Endometrium (tissue), 2 donors: ENCODE measurements at regions not wholly inside any gene's neighbourhood (a gene's known extent, or its start where the extent isn't known, plus 50 kb on each side); places are given as distances from the start of the nearest gene placed in this dataset.
"Not testable (repeated sequence)": the region's sequence is repeated elsewhere in the genome, so short reads cannot be mapped to it uniquely, and the experiment has no call there.

Source experiments
- FAIRE-seq: peaks from 2 replicates; lab custom pipeline; 2012; peaks lifted over from hg19 to GRCh38; lab: Jason Lieb, UNC
- donor health status: control.
- donor health status: control.

DNA sequence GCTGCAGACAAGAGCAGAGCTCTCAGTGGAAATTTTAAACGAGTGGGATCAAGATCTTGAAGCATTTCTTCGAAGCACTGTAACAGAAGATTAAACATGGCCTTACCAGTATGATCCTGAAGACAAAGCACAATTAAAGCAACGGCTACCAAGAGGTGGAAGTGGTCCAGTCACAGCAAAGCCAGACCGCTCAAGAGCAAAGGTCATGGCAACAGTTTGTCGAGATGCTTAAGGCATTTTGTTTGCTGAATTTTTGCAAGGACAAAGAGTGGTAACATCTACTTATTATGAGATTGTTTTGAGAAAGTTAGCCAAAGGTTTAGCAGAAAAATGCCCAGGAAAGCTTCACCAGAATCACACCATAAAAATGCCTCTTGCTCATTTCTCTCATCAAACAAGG lies 153.4 kb upstream of the CARMIL1 start:
- FAIRE-seq = no peak

DNA sequence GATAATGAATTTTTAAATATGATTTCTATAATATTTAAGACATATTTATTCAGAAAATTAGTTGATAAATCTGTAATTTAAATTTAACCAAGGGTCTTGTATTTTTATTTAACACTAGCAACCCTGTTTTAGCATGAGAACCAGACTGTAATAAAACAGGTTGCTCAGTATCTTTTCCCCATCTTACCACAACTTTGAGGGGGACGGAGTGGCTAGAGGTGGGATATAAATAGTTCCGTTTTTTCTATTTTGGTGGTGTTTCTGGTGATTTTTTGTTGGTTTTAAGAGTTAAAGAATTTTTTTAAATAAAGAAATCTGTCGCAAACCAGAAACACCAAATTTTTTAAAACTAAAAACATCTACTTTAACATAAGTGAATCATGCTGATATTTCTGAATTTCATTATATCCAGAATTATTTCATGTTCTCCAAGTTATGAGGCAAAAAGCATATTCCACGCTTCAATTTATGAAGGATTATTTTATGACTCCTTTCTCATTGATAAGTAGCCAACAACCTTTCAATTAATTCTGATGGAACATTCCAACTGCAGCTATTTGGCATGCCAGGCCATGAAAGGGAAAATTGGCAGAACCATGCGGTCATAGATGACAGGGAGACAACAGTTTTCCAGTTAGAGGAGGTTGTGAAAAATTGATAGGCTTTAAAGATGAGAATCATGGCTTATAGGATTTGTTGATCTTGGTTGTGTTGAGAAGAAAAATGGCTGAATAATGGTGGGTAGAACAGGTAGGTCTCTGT lies 151.9 kb upstream of the CARMIL1 start:
- no peak for FAIRE-seq

DNA sequence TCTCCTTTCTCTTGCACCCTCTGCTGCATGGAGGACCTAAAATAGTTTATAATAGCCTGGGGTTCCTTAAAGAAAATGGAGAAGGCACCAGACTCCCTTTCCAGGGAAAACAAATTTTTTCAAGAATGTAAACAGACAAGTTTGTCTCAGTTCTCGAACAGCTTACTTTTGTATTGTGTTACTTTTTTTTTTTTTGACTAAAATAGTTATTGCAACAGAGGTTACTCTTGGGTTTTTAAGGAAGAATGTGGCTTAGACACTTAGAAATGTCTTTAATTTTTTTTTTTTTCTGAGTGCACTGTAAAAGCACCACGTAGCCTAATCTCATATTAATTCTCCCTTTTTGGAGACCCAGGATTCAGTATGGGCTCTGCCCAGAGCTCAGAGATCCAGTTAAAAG lies 148.7 kb upstream of the CARMIL1 start:
- peak; percentile 91 for FAIRE-seq

DNA sequence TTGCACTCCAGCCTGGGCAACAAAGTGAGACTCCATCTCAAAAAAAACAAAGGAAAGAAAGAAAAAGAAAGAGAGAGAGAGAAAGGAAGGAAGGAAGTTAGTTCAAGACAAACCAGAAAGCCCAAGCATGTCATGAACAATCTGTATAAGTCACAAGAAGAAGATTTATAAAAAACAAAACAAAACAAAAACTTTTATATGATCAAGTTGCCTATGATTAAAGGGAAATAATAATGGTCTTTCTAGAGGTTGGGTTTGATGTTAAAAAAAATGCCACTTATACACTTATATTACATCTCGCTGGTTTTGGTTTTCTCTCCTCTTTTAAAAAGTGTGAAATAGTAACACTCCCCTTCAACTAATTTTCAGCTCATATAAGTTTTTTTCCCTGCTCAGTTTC lies 146.2 kb upstream of the CARMIL1 start:
- no peak for FAIRE-seq

DNA sequence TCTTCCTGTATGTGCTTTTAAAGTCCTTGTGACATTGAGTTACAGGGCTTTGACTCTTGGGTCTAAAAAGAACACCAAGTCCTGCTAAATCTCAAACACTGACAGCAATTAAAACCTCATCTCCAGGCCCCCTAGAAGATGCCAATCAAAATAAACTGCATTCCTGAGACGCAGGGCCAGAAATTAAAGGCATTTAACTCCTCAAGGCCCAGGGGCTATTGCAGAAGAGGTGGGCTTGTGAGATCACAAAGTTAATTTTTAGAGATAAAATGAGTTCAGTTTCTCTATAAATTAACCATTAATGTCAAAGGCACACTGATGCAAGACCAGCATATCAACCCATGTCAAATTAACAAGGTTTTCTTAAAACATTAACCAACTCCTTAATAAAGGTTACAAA lies 145.6 kb upstream of the CARMIL1 start:
- no peak for FAIRE-seq

DNA sequence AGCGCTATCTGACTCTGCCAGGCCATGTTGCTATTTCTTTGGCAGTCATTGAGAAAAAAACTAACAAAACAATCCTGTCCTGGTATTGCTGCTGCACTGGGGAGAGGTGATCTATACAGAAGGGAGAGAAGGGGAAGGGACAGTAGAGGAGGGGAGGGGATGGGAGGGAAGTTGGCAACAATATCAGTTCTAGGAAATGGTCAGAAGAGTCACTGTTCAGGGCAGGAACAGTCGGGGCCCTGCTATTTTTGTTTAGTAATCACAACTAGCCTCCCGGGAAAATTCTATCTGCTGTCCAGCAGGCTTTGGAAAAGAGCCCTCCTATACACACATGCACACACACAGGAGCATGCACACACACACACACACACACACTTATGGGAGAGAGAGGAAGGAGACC lies 142.3 kb upstream of the CARMIL1 start:
- FAIRE-seq = no peak

DNA sequence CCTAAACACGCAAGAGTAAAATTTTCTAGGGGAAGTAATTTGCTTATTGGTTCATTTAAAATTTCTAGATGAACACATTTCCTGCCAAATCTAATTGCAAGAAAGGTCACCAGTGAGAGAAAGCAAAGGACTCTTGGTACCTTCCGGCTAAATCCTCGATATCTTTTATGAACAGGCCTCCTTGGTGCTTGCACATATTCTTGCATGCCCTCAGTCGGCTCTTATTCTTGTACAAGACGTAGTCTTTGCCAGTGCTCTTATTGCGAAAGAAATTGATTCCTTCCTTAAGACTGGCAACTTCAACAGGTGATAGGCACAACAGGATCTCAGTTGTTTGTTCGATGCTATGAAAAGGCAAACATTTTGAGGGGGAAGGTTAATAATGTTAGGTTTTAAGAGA lies 141.7 kb upstream of the CARMIL1 start:
- FAIRE-seq = no peak

DNA sequence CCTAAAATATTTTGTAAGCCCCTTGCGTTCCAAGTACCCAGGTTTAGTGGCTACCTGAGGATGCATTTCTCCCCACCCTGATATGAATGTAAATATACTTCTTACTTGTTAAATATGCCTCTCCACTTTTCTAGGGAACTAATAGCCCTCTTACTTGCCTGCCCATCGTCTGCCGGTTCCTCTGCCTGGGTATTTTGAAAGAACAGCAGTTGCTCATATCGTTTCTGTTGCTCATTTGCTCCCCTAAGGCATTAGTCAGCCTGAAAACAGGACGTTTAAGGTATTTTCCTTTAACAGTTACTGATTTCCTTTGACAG lies 141.3 kb upstream of the CARMIL1 start:
- FAIRE-seq = no peak

DNA sequence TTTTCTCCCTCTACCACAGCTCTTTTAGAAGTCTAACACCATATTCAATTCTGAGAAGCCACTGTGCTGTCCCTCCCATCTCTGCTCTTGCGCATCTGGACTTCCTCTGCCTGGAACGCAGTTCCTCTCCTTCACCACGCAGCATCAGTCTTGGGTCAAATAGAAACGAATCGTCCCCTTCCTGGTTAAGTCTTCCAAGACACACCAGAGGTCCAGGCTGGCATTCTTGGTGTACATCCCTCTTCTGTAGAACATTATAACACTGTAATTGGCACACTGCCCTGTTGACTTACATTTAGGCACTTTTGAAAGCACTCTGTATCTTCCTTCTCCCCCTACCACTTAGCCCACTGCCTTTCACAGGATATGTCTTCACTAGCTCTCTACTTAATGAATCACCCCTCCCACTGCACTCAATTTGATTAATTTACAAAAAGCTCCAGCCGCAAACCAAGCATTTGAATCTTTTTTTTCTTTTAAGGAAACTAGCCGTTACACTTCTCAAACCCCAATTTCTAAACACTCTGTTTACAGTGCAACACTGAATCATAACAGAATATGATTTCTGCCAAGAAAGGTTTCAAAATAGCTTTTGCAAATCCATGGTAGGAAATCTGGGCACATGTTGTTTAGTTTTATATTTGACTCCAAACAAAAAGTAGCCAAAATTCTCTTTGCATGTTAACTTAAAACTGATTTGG lies 140.8 kb upstream of the CARMIL1 start:
- FAIRE-seq = peak; percentile 57

DNA sequence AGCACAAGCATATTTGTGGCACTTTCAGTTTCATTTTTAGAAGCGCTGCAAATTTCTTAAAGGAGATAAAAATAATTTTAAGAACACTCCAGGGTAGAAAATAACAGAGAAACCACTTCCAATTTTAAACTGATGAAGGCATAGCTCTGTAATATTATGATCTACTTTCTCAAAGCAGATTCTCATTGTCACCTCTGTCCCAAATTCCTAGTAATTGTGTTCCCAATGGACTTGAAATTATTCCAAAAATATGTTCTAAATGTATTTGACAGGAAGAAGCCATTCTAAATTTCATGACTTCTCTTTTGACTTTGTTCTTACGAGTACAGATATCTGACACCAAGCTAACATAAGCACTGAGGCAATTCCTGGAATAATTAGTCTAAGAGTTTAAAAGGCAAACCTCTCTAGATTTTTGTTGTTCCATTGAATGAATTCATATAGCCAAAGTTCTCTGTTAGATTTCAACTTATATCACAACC lies 140.2 kb upstream of the CARMIL1 start:
- FAIRE-seq = no peak

DNA sequence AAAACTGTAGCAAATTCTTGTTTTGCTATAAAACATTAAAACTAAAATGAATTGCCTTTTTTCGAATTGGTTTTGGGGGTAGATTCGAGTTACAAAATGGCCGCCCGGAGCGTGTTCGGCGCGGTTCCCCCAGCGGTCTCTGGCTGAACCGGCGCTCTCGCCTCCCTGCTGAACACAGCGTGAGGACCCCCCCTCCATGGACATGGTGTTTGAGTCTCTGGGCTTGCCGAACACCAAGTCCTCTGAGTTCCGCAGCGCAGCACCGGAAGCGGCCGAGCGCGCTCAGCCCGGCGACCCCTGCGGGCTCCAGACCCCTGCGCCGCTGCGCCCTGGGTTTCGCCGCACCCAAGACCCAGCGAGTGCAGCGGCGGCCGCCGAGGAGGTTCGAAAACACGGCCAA lies 139.6 kb upstream of the CARMIL1 start:
- not testable (repeated sequence) for FAIRE-seq

DNA sequence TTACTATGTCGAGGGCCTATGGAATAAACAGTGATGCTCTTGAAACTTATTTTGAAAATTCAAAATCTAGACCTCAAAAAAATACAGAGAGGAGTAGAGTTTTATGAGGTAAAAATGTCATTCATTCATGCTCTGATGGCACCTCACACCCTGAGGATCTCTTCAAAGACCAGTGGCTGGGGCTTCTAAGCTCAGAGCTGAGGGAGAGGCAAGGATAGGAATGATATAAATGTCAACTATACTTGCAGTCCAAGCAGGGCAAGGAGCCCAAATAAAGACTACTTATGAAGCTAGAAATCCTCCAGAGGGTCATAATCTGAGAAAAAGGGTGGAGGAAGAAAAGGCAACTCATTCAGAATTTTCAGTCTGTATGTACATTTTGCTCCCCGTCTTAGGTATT lies 136.7 kb upstream of the CARMIL1 start:
- no peak for FAIRE-seq

DNA sequence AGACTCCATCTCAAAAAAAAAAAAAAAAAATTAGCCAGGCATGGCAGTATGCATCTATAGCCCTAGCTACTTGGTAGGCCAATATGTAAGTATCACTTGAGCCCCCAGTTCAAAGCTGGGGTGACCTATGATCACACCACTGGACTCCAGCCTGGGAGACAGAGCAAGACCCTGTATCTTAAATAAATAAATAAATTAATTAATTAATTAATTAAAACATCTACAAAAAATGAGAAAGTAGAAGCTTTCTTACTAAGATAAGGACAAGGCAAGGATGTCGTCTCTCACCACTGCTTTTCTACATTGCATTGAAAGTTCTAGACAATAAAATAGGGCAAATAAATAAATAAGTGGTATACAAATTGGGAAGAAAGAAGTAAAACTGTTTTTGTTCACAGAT lies 134.3 kb upstream of the CARMIL1 start:
- no peak for FAIRE-seq

DNA sequence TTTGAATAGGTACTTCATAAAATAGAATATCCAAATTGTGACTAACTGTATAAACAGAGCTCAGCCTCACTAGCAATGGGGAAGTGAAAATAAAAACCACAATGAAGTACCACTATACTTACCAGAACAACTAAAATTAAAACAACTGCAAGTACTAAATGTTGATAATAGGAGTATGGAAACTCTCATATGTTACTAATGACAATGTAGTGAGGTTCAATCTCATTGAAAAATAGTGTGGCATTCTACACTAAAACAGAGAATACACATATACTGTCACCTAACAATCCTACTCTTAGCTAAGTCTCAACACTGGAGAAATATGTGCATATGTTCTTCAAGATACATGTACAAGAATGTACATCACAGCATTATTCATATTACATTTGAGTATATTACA lies 132.0 kb upstream of the CARMIL1 start:
- no peak for FAIRE-seq

DNA sequence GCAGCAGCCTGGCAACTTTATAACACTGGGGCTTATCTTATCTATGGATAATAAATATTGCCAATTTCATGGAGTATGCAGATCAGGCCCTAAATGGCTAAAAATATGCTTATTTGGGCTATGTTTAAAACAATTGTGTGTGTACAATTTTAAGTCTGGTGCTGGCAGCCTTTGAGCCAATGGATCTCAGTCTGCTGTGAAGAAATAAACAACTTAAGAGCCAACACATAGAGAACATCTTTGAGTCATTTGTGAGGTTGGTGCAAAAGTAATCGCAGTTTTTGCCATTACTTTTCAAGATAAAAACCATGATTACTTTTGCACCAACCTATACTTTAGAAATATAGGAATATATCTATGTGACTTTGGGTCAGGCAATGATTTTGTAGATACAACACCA lies 129.1 kb upstream of the CARMIL1 start:
- no peak for FAIRE-seq

DNA sequence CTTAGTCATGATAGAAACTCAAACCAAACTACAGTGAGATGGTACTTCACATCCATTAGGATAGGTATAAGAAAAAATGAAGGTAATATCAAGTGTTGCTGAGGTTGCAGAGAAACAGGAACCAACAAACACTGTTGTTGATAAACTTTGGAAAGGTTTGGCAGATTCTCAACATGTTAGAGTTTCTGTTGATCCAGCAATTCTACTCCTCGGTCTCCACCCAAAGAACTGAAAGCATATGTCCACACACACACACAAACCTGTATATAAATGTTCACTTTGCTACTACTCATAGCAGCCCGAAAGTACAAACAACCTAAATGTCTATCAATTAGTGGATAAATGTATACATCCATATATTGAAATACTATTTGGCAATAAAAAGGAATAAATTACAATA lies 128.3 kb upstream of the CARMIL1 start:
- no peak for FAIRE-seq

DNA sequence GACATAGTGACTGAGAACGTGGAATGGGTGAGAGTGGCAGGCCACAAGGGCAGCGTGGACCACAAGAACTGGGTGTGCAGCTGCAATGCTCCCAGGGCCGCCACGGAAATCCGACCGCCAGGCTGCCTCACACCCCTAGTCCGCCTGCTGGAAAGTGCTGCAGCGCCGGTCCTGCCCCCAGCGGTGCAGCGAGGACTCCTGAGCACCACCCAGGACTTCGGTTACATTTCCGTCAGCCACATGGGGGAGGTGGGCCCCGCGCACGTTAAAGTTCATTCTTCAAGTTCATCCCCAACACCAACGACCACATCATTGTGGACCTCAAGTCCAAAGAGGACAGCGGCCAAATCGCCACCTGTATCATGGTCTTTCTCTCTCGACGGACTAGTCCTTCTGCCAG lies 126.1 kb upstream of the CARMIL1 start:
- FAIRE-seq = no peak

DNA sequence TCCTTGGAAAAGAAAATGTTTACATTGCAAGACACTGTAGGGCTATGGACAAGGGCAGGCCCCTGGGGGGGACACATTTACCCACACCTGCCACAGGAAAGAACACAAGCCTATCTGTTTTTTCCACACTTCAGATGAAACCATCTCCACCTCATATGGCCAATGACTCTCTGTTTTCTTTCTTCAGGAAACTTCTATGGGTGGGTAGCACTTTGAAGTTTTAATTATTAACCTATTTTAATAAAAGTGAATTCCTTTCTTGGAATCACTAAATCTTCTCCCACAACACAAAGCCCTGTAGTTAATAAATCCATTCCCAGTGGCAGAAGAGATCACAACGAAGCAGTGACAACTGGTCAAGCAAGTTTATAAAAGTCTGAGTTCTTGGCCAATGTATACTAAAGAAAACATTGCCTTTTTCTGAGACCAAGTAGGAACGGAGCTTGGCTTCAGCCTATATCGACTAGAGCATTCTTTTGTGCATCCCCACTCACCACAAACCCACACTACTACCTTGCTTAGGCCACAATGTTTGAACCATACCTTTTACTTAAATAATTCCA lies 125.1 kb upstream of the CARMIL1 start:
- no peak for FAIRE-seq

DNA sequence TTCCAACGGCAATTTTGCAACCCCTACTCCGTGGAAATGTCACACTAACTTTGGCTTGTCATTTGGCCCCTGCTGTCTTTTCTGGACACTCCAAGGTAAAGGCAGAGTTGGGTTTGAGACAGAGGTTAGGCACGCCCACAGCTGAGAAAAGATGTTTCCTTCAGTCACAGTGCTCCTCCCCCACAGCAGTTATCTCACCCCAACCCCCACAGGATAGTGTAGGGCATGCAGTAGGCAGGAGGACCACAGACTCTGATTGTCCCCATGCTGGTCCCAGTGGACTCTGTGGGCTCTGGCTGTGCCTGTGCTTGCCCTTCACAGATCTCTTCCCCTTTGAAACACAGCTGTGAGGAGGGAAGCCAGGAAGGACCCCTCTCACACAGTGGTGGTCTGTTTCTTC lies 124.0 kb upstream of the CARMIL1 start:
- no peak for FAIRE-seq

DNA sequence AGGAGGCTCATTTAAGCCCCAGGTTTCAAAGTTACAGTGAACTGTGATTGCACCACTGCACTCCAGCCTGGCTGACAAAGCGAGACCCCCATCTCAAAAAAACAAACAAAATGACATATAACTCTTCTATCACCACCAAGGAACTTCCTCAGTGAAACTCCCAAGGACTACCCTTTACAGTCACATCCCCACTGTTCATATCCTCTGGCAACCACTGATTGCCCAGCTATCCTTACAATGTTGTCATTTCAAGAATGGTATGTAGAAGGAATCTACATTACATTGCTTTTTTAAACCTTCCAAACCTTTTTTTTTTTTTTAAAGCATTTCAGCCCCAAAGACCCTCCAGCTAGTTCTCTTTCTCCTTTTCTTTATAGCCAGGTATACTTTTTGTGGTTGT lies 123.1 kb upstream of the CARMIL1 start:
- no peak for FAIRE-seq

DNA sequence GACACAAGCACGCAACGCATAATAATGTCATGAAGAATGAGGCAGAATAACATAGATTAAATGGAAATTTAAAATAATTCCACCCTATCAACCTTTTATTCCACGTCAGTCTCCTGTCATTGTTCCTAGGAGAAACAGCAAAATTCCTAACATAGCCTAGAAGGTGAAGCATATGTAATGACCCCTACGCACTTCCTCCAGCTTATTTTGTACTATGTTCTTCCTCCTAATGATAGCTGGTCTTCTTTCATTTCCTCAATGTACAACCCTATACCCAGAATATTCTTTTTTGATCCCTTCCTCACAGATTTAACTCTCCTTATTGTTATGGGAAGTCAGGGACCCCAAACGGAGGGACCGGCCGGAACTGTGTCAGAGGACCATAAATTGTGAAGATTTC lies 122.0 kb upstream of the CARMIL1 start:
- no peak for FAIRE-seq

DNA sequence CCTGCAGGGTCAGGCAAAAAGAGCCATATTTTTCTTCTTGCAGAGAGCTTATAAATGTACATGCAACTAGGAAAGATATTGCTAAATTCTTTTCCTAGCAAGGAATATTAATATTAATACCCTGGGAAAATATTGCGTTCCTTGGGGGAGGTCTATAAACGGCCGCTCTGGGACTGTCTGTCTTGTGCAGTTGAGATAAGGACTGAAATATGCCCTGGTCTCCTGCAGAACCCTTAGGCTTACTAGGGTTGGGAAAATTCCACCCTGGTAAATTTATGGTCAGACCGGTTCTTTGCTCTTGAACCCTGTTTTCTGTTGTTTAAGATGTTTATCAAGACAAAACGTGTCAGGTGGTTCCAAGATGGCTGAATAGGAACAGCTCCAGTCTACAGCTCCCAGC lies 121.3 kb upstream of the CARMIL1 start:
- FAIRE-seq = no peak

DNA sequence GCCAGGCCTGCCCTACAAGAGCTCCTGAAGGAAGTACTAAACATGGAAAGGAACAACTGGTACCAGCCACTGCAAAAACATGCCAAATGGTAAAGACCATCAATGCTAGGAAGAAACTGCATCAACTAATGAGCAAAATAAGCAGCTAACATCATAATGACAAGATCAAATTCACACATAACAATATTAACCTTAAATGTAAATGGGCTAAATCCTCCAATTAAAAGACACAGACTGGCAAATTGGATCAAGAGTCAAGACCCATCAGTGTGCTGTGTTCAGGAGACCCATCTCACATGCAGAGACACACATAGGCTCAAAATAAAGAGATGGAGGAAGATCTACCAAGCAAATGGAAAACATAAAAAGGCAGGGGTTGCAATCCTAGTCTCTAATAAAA lies 119.0 kb upstream of the CARMIL1 start:
- FAIRE-seq = not testable (repeated sequence)

DNA sequence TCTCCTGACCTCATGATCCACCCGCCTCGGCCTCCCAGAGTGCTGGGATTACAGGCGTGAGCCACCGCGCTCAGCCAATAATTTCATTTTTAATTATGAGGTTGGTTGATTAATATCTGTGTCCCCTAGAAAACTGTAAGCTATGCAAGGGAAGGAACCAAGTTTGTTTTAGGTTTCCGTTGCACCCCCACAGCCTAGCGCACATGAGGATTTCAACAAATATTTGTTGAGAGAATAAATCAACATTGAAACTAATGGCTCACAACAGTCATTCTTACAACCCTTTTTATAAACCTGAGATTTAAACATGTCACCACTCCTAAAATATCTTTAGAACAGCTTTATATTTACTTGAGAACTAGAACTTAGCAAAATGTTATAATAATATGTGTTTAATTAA lies 114.0 kb upstream of the CARMIL1 start:
- no peak for FAIRE-seq
